Body of pancreas (tissue), 4 donors: ENCODE measurements at regions not wholly inside any gene's neighbourhood (a gene's known extent, or its start where the extent isn't known, plus 50 kb on each side); places are given as distances from the start of the nearest gene placed in this dataset.
A peak's percentile ranks its signal among the peaks of the same experiment; 100 is the strongest.

Experiments used
- ATAC-seq: fragments of 150-250 bp; one replicate; pipeline ENCODE4 v1.9.1; 2016
- DNase-seq, 4 donors: peaks; one replicate each; pipeline ENCODE4 v3.0.0-alpha.2; 2019
- H3K27ac ChIP-seq, 4 donors: fragments of 200-600 bp; sonication (generic); 1 replicate in 3 of 4; 2 replicates in 1 of 4; pipeline versions ENCODE4 v1.5.1 to v1.6.1; 2016 to 2019; ENCODE audit warnings: mild to moderate bottlenecking in 1 of 4, mixed read lengths in 1 of 4, moderate library complexity in 1 of 4
- H3K27me3 ChIP-seq, 2 donors: fragments of 200-600 bp; sonication (generic); one replicate each; pipeline ENCODE4 v1.6.0; 2016; ENCODE audit warnings: mild to moderate bottlenecking in 1 of 2
- H3K36me3 ChIP-seq, 2 donors: fragments of 200-600 bp; sonication (generic); replicated peaks in 1 of 2; 2 replicates each; pipeline ENCODE4 v1.5.1; 2016; ENCODE audit warnings: low read depth in 2 of 2; ENCODE audit not compliant: insufficient read depth in 1 of 2
- H3K4me1 ChIP-seq: fragments of 200-600 bp; sonication (generic); one replicate; pipeline ENCODE4 v1.6.0; 2016
- H3K4me3 ChIP-seq, 2 donors: fragments of 200-600 bp; sonication (generic); 1 replicate in 1 of 2; 2 replicates in 1 of 2; pipeline ENCODE4 v1.5.1; 2016 to 2019
- H3K9me3 ChIP-seq, 3 donors: fragments of 200-600 bp; sonication (generic); 1 replicate in 2 of 3; 2 replicates in 1 of 3; pipeline ENCODE4 v1.5.1; 2016
- POLR2A ChIP-seq, 3 donors: fragments of 450-650 bp; IDR thresholded peaks; one replicate each; pipeline ENCODE4 v1.6.1; 2016; ENCODE audit warnings: antibody characterized with exemption in 3 of 3, mild to moderate bottlenecking in 2 of 3
- WGBS, 2 donors: methylation state at CpG; one replicate each; pipeline ENCODE4 v1.1.5; 2017; 5-methylcytosine and 5-hydroxymethylcytosine counted together
- intact Hi-C: fragments of 100-400 bp; cut with DNase I; formaldehyde crosslinking; loops from one replicate; pipeline ENCODE4 v1.15.1; 2023
- TF ChIP-seq, protein P1 (sequence below), 7 experiments: fragments of 450-650 bp in 4 of 7; fragments of 200-600 bp in 3 of 7; sonication (generic) in 3 of 7; IDR thresholded peaks; one replicate each; pipeline ENCODE4 v1.5.1; 2016 to 2019; ENCODE audit warnings: antibody characterized with exemption in 7 of 7

DNA sequence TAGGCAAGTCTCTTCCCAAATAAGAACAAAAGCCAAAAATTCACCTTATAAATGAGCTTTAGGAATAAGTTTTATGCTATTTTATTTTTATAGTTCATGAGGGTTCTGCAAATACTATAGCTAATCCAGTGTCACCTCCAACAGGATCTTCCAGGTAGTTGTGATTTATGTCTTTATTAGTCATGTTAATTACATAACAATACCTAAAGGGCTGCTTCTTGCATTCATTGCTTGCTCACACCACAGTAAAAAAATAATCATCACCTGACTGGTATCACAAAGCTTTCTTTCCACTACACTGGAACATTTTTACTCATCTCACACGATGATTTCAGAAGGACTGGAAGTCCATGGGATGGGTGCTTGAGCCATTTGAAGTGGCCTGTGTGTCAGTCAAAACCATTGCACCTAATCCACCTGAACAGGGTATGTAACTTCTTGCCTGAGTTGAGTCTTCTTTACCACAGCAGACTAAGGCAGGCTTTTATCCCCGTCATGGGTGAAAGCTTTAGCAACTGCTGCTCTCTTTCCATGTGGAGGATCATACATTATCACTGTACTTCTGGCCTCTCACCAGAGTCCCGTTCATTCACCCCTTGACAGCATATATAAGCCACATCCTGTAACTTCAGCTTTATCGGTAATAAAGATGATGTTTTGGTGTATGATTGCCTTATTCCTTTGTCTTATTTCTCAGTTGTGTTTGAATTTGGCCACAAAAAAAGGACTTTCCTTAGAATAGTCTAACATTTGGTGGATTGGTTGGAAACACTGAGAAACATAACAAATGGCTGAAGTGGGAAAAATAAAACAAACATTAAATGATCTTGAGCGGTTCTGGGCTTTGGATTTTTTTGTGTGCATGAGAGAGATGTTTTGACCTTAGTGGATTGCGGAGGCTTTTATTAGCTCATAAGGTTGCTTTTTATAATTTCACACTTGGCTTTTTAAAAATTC, 382.6 kb upstream of the THBS1 start:
- no peak for DNase-seq
- intact Hi-C loops, result no loop called here
- Histone ChIP-seq H3K4me3 (no peak overlapping the region), H3K27me3 (no peaks in the 10 kb centered on the region), H3K4me1 (no peaks in the 10 kb centered on the region), H3K36me3 (no peaks in the 10 kb centered on the region), H3K27ac (no peak overlapping the region), H3K9me3 (no peaks in the 10 kb centered on the region)
- no peak for ATAC-seq
- no peak for TF ChIP-seq POLR2A (IDR thresholded peaks at IDR 0.05)
- TF ChIP-seq, protein P1, sequence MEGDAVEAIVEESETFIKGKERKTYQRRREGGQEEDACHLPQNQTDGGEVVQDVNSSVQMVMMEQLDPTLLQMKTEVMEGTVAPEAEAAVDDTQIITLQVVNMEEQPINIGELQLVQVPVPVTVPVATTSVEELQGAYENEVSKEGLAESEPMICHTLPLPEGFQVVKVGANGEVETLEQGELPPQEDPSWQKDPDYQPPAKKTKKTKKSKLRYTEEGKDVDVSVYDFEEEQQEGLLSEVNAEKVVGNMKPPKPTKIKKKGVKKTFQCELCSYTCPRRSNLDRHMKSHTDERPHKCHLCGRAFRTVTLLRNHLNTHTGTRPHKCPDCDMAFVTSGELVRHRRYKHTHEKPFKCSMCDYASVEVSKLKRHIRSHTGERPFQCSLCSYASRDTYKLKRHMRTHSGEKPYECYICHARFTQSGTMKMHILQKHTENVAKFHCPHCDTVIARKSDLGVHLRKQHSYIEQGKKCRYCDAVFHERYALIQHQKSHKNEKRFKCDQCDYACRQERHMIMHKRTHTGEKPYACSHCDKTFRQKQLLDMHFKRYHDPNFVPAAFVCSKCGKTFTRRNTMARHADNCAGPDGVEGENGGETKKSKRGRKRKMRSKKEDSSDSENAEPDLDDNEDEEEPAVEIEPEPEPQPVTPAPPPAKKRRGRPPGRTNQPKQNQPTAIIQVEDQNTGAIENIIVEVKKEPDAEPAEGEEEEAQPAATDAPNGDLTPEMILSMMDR (IDR thresholded peaks at IDR 0.05), result no peak
- WGBS, 2 donors, result 90 to 94% methylated on average over 6 of the region's 6 CpGs

DNA sequence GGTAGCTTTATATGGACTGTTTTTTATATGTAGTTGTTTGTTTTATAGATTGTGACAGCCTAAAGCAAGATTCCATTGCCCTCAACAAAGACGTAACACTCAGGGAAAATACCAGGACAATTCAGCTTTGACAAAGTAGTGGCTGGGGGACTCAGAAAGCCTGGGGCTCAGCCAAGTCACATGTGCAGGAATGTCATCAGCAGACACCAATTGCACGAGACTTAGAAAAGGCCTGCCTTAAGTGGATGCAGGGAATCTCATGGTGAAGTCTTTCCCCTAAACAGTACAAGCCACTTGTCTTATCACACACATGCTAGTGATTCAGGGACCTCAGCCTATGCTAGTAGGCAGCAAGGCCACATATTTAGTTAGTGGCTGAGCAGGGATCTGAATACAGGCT, 381.8 kb upstream of the THBS1 start:
- DNase-seq, result peak in 2 of 4 donors; percentile 15 to 51
- Histone ChIP-seq H3K4me3 (no peak overlapping the region), H3K4me1 (no peaks in the 10 kb centered on the region), H3K9me3 (no peaks in the 10 kb centered on the region), H3K36me3 (no peaks in the 10 kb centered on the region), H3K27ac (no peak overlapping the region), H3K27me3 (no peaks in the 10 kb centered on the region)
- ATAC-seq, result no peak
- no peak for TF ChIP-seq POLR2A (IDR thresholded peaks at IDR 0.05)
- TF ChIP-seq, protein P1 (IDR thresholded peaks at IDR 0.05), result no peak
- 58 to 88% methylated on average over 2 of the region's 2 CpGs for WGBS, 2 donors
- intact Hi-C loops, result no loop called here

DNA sequence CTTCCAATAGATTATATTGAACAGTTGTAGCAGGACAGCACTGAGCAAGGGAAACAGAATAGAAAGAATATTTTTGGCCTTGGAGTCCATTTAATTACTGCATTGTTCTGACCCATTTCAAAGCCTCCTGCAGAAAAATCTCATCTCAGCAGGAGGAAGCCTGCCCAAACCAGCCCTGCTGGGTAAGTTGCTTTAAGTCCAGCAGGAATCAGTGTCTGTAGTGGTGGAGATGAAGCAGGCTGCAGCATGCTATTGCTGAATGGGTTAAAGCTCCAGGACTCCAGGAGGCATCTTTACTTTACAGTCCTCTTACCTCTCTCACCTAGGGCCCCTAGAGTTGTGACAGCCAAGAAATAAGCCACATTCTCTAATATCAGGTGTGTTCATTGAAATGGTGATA, 380.3 kb upstream of the THBS1 start:
- Histone ChIP-seq H3K27me3 (no peaks in the 10 kb centered on the region), H3K4me1 (no peaks in the 10 kb centered on the region), H3K9me3 (no peaks in the 10 kb centered on the region), H3K27ac (no peak overlapping the region), H3K36me3 (no peaks in the 10 kb centered on the region), H3K4me3 (no peak overlapping the region)
- DNase-seq (no peak), ATAC-seq (no peak)
- intact Hi-C loops, result no loop called here
- TF ChIP-seq, protein P1 (IDR thresholded peaks at IDR 0.05), result no peak
- no peak for TF ChIP-seq POLR2A (IDR thresholded peaks at IDR 0.05)

DNA sequence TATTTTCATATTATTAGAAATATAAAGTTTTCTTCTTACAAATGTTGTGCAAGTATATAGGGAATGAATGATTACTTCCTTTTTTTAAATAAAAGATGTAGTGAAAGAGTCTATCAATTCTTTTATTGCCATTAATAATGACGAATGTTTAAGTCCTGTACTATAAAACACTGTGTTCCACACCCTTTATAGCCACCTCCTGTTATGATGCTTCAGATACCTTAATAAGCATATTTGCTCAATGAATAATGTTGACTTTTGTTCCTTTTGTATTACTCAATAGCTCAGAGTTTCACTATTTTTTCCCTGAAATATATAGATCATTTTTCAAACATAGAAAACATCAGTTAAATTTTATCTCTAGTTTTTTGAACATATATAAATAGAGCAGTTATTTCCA, 378.2 kb upstream of the THBS1 start:
- no peak for ATAC-seq
- Histone ChIP-seq H3K9me3 (no peaks in the 10 kb centered on the region), H3K36me3 (no peaks in the 10 kb centered on the region), H3K4me1 (no peaks in the 10 kb centered on the region), H3K27me3 (no peaks in the 10 kb centered on the region), H3K4me3 (no peak overlapping the region), H3K27ac (no peak overlapping the region)
- DNase-seq, result no peak
- intact Hi-C loops, result no loop called here
- TF ChIP-seq, protein P1 (IDR thresholded peaks at IDR 0.05), result no peak
- no peak for TF ChIP-seq POLR2A (IDR thresholded peaks at IDR 0.05)
- 77 to 86% methylated on average over 1 of the region's 1 CpG for WGBS, 2 donors

DNA sequence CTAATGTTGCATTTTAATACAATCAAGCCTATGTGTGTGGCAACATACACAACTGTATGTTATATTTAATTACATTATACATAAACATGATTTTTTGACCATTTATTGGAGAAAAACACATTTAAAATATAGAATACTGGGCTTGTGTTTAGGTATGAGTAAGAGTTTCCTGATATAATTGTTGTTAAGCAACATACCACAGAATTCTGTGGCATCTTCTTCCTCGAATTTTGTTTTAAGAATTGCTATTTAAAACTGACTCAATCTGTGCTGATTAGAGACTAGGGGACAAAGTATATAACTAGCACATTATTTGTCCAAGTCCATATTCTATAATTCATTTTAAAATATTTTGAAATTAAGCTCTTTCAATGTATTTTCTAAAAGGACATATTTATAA, 376.8 kb upstream of the THBS1 start:
- H3K4me3 ChIP-seq, result no peak overlapping the region
- DNase-seq (no peak), ATAC-seq (no peak)
- no peaks in the 10 kb centered on the region for H3K27me3 ChIP-seq
- H3K27ac ChIP-seq, result no peak overlapping the region
- no peaks in the 10 kb centered on the region for H3K4me1 ChIP-seq
- TF ChIP-seq POLR2A (IDR thresholded peaks at IDR 0.05), result no peak
- TF ChIP-seq, protein P1 (IDR thresholded peaks at IDR 0.05), result no peak
- intact Hi-C loops, result no loop called here
- H3K36me3 ChIP-seq, result no peaks in the 10 kb centered on the region
- 62 to 74% methylated on average over 1 of the region's 1 CpG for WGBS, 2 donors
- no peaks in the 10 kb centered on the region for H3K9me3 ChIP-seq
